OCI-LY7 (cell line): ENCODE measurements at regions not wholly inside any gene's neighbourhood (a gene's known extent, or its start where the extent isn't known, plus 50 kb on each side); places are given as distances from the start of the nearest gene placed in this dataset.

Experiments
- BruUV-seq: library from RNA; stranded (reverse); fragments of 400-500 nt; replicated peaks from 2 replicates; lab custom pipeline; 2021; lab: Mats Ljungman, UMichigan
- CTCF ChIA-PET: fragments of 300-600 bp; sonication (Branson Sonifier 250); formaldehyde crosslinking; loops from one replicate; lab custom pipeline; 2022; ENCODE audit warnings: antibody characterized with exemption; ENCODE audit not compliant: unreplicated experiment; lab: Charles Lee
- POLR2A ChIA-PET: fragments of 300-600 bp; sonication (Branson Sonifier 250); formaldehyde crosslinking; loops from one replicate; lab custom pipeline; 2022; ENCODE audit warnings: antibody characterized with exemption; lab: Charles Lee
- DNase-seq: peaks from one replicate; pipeline ENCODE4 v3.0.0-alpha.2; 2015; ENCODE audit warnings: low spot score
- H2AFZ ChIP-seq: fragments of 200-600 bp; sonication (generic), shearing (Covaris generic); 2 replicates; pipeline ENCODE4 v1.6.1; 2014; ENCODE audit warnings: mild to moderate bottlenecking, antibody characterized with exemption, low read length, moderate library complexity
- H3K27ac ChIP-seq: fragments of 200-600 bp; sonication (generic); 2 replicates; pipeline ENCODE4 v1.5.1; 2014; ENCODE audit warnings: mixed run types, low read depth, mild to moderate bottlenecking, moderate library complexity, low read length, inconsistent platforms; ENCODE audit not compliant: poor library complexity, severe bottlenecking
- H3K36me3 ChIP-seq: fragments of 200-600 bp; sonication (generic); 2 replicates; pipeline ENCODE4 v1.6.1; 2014; ENCODE audit warnings: mild to moderate bottlenecking, antibody characterized with exemption, low read length, moderate library complexity, mixed read lengths; ENCODE audit not compliant: insufficient read depth
- H3K4me1 ChIP-seq: fragments of 200-600 bp; sonication (generic); 2 replicates; pipeline ENCODE4 v1.5.1; 2014; ENCODE audit warnings: mild to moderate bottlenecking, low read length; ENCODE audit not compliant: insufficient read depth, poor library complexity, severe bottlenecking
- H3K4me2 ChIP-seq: fragments of 200-600 bp; sonication (generic); 2 replicates; pipeline ENCODE4 v1.6.1; 2014; ENCODE audit warnings: mild to moderate bottlenecking, low read length
- H3K4me3 ChIP-seq: fragments of 200-600 bp; sonication (generic); 2 replicates; pipeline ENCODE4 v1.5.1; 2014; ENCODE audit warnings: mild to moderate bottlenecking, low read depth, low read length; ENCODE audit not compliant: poor library complexity, severe bottlenecking
- H3K79me2 ChIP-seq: fragments of 200-600 bp; sonication (generic); 2 replicates; pipeline ENCODE4 v1.6.1; 2016; ENCODE audit warnings: low read depth, mild to moderate bottlenecking, low read length, moderate library complexity, mixed read lengths; ENCODE audit not compliant: insufficient read depth
- H3K9me2 ChIP-seq: fragments of 200-600 bp; sonication (generic); 2 replicates; pipeline ENCODE4 v1.6.1; 2016; ENCODE audit warnings: mild to moderate bottlenecking, low read length, mixed read lengths; ENCODE audit not compliant: insufficient read depth
- H3K9me3 ChIP-seq: fragments of 200-600 bp; sonication (generic); 2 replicates; pipeline ENCODE4 v1.6.1; 2014; ENCODE audit warnings: mild to moderate bottlenecking, mixed run types, low read length, mixed read lengths
- H4K20me1 ChIP-seq: fragments of 200-600 bp; sonication (generic); 2 replicates; pipeline ENCODE4 v1.6.1; 2014; ENCODE audit warnings: mild to moderate bottlenecking, antibody characterized with exemption, low read length, moderate library complexity, mixed read lengths; ENCODE audit not compliant: insufficient read depth
- CTCF ChIP-seq: fragments of 200-600 bp; sonication (generic); conservative IDR thresholded peaks from 2 replicates; pipeline ENCODE4 v1.5.1; 2014; ENCODE audit warnings: mild to moderate bottlenecking, antibody characterized with exemption, low read length, moderate library complexity, mixed read lengths
- EZH2phosphoT487 ChIP-seq: fragments of 200-600 bp; sonication (generic); IDR thresholded peaks from 2 replicates; pipeline ENCODE4 v1.6.1; 2018; ENCODE audit warnings: low read depth, borderline replicate concordance, mild to moderate bottlenecking, mixed run types, antibody characterized with exemption, low read length, moderate library complexity, mixed read lengths
- intact Hi-C: fragments of 100-400 bp; cut with micrococcal nuclease; formaldehyde crosslinking; loops from one replicate; pipeline ENCODE4 v1.10.0; 2022; ENCODE audit not compliant: unreplicated experiment

- intact Hi-C loops, result no loop called here
- H3K79me2 ChIP-seq, result no peaks in the 10 kb centered on the region
- H3K4me1 ChIP-seq, result no peaks in the 10 kb centered on the region
- H4K20me1 ChIP-seq, result no peaks in the 10 kb centered on the region
- H3K4me2 ChIP-seq, result no peak overlapping the region
- no peaks in the 10 kb centered on the region for H3K9me2 ChIP-seq
- H3K36me3 ChIP-seq, result no peaks in the 10 kb centered on the region
- H2AFZ ChIP-seq, result no peak overlapping the region
- no peak for TF ChIP-seq CTCF
- TF ChIP-seq EZH2phosphoT487, result no peak
- ChIA-PET CTCF (no interaction called here), POLR2A (interaction anchor here (1.1 kb wide), 1 partner anchor 8 kb away, joined by 4 read pairs; no protein-coding TSS in a partner anchor)
- no peak overlapping the region for H3K4me3 ChIP-seq
- H3K9me3 ChIP-seq, result no peaks in the 10 kb centered on the region
- H3K27ac ChIP-seq, result no peak overlapping the region
- no TSS peak for BruUV-seq
- DNase-seq, result no peak
These were observed 300.4 kb downstream of the C6orf118 start for GRCh38 chr6:165008971-165009370.

- Histone ChIP-seq H3K4me2 (no peak overlapping the region), H4K20me1 (no peaks in the 10 kb centered on the region), H3K4me3 (no peak overlapping the region), H3K4me1 (no peaks in the 10 kb centered on the region), H3K9me3 (no peaks in the 10 kb centered on the region), H2AFZ (no peak overlapping the region), H3K27ac (no peak overlapping the region), H3K79me2 (no peaks in the 10 kb centered on the region), H3K36me3 (no peaks in the 10 kb centered on the region), H3K9me2 (no peaks in the 10 kb centered on the region)
- POLR2A ChIA-PET, result no interaction called here
- no peak for DNase-seq
- no TSS peak for BruUV-seq
- intact Hi-C loops, result no loop called here
- CTCF ChIA-PET, result no interaction called here
- TF ChIP-seq CTCF (no peak), EZH2phosphoT487 (no peak)
These were observed 306.5 kb downstream of the C6orf118 start for GRCh38 chr6:165002866-165003265.

GRCh38 chr6:165002358-165002757, 307.0 kb downstream of the C6orf118 start:
- no peaks in the 10 kb centered on the region for H3K9me3 ChIP-seq
- CTCF ChIA-PET, result no interaction called here
- TF ChIP-seq EZH2phosphoT487, result no peak
- TF ChIP-seq CTCF, result no peak
- BruUV-seq, result no TSS peak
- H3K4me2 ChIP-seq, result no peak overlapping the region
- H3K36me3 ChIP-seq, result no peaks in the 10 kb centered on the region
- H3K79me2 ChIP-seq, result no peaks in the 10 kb centered on the region
- H2AFZ ChIP-seq, result no peak overlapping the region
- no peaks in the 10 kb centered on the region for H3K4me1 ChIP-seq
- POLR2A ChIA-PET, result no interaction called here
- no peak overlapping the region for H3K4me3 ChIP-seq
- no peak overlapping the region for H3K27ac ChIP-seq
- DNase-seq, result no peak
- intact Hi-C loops, result no loop called here
- no peaks in the 10 kb centered on the region for H3K9me2 ChIP-seq
- H4K20me1 ChIP-seq, result no peaks in the 10 kb centered on the region
